ENCODE measurements at regions not wholly inside any gene's neighbourhood (a gene's known extent, or its start where the extent isn't known, plus 50 kb on each side); places are given as distances from the start of the nearest gene placed in this dataset.

GRCh38 chr4:112852601-112853000 lies 196.9 kb upstream of the ANK2 start:
- DNase-seq = no peak

- no peak for DNase-seq
Observed at GRCh38 chr4:112853662-112854256, 195.7 kb upstream of the ANK2 start.

- no peak for DNase-seq
Observed at GRCh38 chr4:112854420-112854819, 195.0 kb upstream of the ANK2 start.

GRCh38 chr4:112855058-112855457 lies 194.4 kb upstream of the ANK2 start:
- no peak for DNase-seq

- no peak for DNase-seq
Observed at GRCh38 chr4:112857461-112857860, 192.0 kb upstream of the ANK2 start.

- DNase-seq = no peak
Observed at GRCh38 chr4:112858751-112859150, 190.7 kb upstream of the ANK2 start.

GRCh38 chr4:112859456-112860184 lies 189.8 kb upstream of the ANK2 start:
- no peak for DNase-seq

GRCh38 chr4:112860830-112861690 lies 188.4 kb upstream of the ANK2 start:
- DNase-seq = no peak

GRCh38 chr4:112861691-112862674 lies 187.5 kb upstream of the ANK2 start:
- no peak for DNase-seq

GRCh38 chr4:112865443-112865842 lies 184.0 kb upstream of the ANK2 start:
- DNase-seq = no peak

- DNase-seq = no peak
Observed at GRCh38 chr4:112876316-112876715, 173.1 kb upstream of the ANK2 start.

GRCh38 chr4:112881842-112882241 lies 167.6 kb upstream of the ANK2 start:
- DNase-seq = no peak

- DNase-seq = no peak
Observed at GRCh38 chr4:112882286-112882685, 167.2 kb upstream of the ANK2 start.

GRCh38 chr4:112884406-112884805 lies 165.0 kb upstream of the ANK2 start:
- DNase-seq = no peak

GRCh38 chr4:112885897-112886296 lies 163.6 kb upstream of the ANK2 start:
- DNase-seq = no peak

GRCh38 chr4:112888622-112889021 lies 160.8 kb upstream of the ANK2 start:
- DNase-seq = no peak

GRCh38 chr4:112889199-112889598 lies 160.3 kb upstream of the ANK2 start:
- no peak for DNase-seq

- DNase-seq = no peak
Observed at GRCh38 chr4:112889619-112890527, 159.6 kb upstream of the ANK2 start.

GRCh38 chr4:112894480-112894879 lies 155.0 kb upstream of the ANK2 start:
- DNase-seq = no peak

GRCh38 chr4:112894951-112895350 lies 154.5 kb upstream of the ANK2 start:
- DNase-seq = no peak

- no peak for DNase-seq
Observed at GRCh38 chr4:112895811-112896608, 153.4 kb upstream of the ANK2 start.
